ENCODE measurements at regions not wholly inside any gene's neighbourhood (a gene's known extent, or its start where the extent isn't known, plus 50 kb on each side); places are given as distances from the start of the nearest gene placed in this dataset.
"Not testable (repeated sequence)": the region's sequence is repeated elsewhere in the genome, so short reads cannot be mapped to it uniquely, and the experiment has no call there.

- H3K27ac ChIP-seq (ENCODE audit: low read depth, low read length) = no peak overlapping the region
- H3K4me1 ChIP-seq (ENCODE audit: control insufficient read depth in 1 of 2, insufficient read depth in 2 of 2, low read length in 2 of 2) = no peaks in the 10 kb centered on the region
- no peaks in the 10 kb centered on the region for H3K9me3 ChIP-seq (ENCODE audit: control insufficient read depth in 1 of 2, low read length in 2 of 2)
- no peak overlapping the region for H3K4me3 ChIP-seq (ENCODE audit: low read depth in 1 of 2, low read length in 2 of 2)
- H3K36me3 ChIP-seq (ENCODE audit: control insufficient read depth in 1 of 2, insufficient read depth in 2 of 2, low read length in 2 of 2) = no peaks in the 10 kb centered on the region
- no peak overlapping the region for H3K9ac ChIP-seq (ENCODE audit: low read depth in 1 of 2, low read length in 2 of 2)
- no peaks in the 10 kb centered on the region for H3K27me3 ChIP-seq (ENCODE audit: control insufficient read depth in 1 of 2, insufficient read depth in 2 of 2, low read length in 2 of 2)
Measured at GRCh38 chrX:148288451-148288850, 212.0 kb upstream of the AFF2 start.

- Histone ChIP-seq H3K9ac (ENCODE audit: low read depth in 1 of 2, low read length in 2 of 2) (no peak overlapping the region), H3K27ac (ENCODE audit: low read depth, low read length) (no peak overlapping the region), H3K36me3 (ENCODE audit: control insufficient read depth in 1 of 2, insufficient read depth in 2 of 2, low read length in 2 of 2) (no peaks in the 10 kb centered on the region), H3K9me3 (ENCODE audit: control insufficient read depth in 1 of 2, low read length in 2 of 2) (no peaks in the 10 kb centered on the region), H3K4me3 (ENCODE audit: low read depth in 1 of 2, low read length in 2 of 2) (no peak overlapping the region), H3K27me3 (ENCODE audit: control insufficient read depth in 1 of 2, insufficient read depth in 2 of 2, low read length in 2 of 2) (no peaks in the 10 kb centered on the region), H3K4me1 (ENCODE audit: control insufficient read depth in 1 of 2, insufficient read depth in 2 of 2, low read length in 2 of 2) (no peaks in the 10 kb centered on the region)
Measured at GRCh38 chrX:148290041-148290440, 210.4 kb upstream of the AFF2 start.

GRCh38 chrX:148290931-148291330 lies 209.5 kb upstream of the AFF2 start:
- Histone ChIP-seq H3K27ac (ENCODE audit: low read depth, low read length) (no peak overlapping the region), H3K27me3 (ENCODE audit: control insufficient read depth in 1 of 2, insufficient read depth in 2 of 2, low read length in 2 of 2) (no peaks in the 10 kb centered on the region), H3K36me3 (ENCODE audit: control insufficient read depth in 1 of 2, insufficient read depth in 2 of 2, low read length in 2 of 2) (no peaks in the 10 kb centered on the region), H3K9ac (ENCODE audit: low read depth in 1 of 2, low read length in 2 of 2) (no peak overlapping the region), H3K4me3 (ENCODE audit: low read depth in 1 of 2, low read length in 2 of 2) (no peak overlapping the region), H3K4me1 (ENCODE audit: control insufficient read depth in 1 of 2, insufficient read depth in 2 of 2, low read length in 2 of 2) (no peaks in the 10 kb centered on the region), H3K9me3 (ENCODE audit: control insufficient read depth in 1 of 2, low read length in 2 of 2) (no peaks in the 10 kb centered on the region)

GRCh38 chrX:148298737-148299136 lies 201.7 kb upstream of the AFF2 start:
- Histone ChIP-seq H3K4me3 (ENCODE audit: low read depth in 1 of 2, low read length in 2 of 2) (no peak overlapping the region), H3K36me3 (ENCODE audit: control insufficient read depth in 1 of 2, insufficient read depth in 2 of 2, low read length in 2 of 2) (no peaks in the 10 kb centered on the region), H3K27ac (ENCODE audit: low read depth, low read length) (no peak overlapping the region), H3K4me1 (ENCODE audit: control insufficient read depth in 1 of 2, insufficient read depth in 2 of 2, low read length in 2 of 2) (no peaks in the 10 kb centered on the region), H3K9ac (ENCODE audit: low read depth in 1 of 2, low read length in 2 of 2) (no peak overlapping the region), H3K27me3 (ENCODE audit: control insufficient read depth in 1 of 2, insufficient read depth in 2 of 2, low read length in 2 of 2) (no peaks in the 10 kb centered on the region), H3K9me3 (ENCODE audit: control insufficient read depth in 1 of 2, low read length in 2 of 2) (no peaks in the 10 kb centered on the region)

GRCh38 chrX:148305214-148305613 lies 195.2 kb upstream of the AFF2 start:
- H3K27ac ChIP-seq (ENCODE audit: low read depth, low read length); H3K27me3 ChIP-seq (ENCODE audit: control insufficient read depth in 1 of 2, insufficient read depth in 2 of 2, low read length in 2 of 2); H3K4me3 ChIP-seq (ENCODE audit: low read depth in 1 of 2, low read length in 2 of 2); H3K4me1 ChIP-seq (ENCODE audit: control insufficient read depth in 1 of 2, insufficient read depth in 2 of 2, low read length in 2 of 2); H3K9ac ChIP-seq (ENCODE audit: low read depth in 1 of 2, low read length in 2 of 2); H3K9me3 ChIP-seq (ENCODE audit: control insufficient read depth in 1 of 2, low read length in 2 of 2); H3K36me3 ChIP-seq (ENCODE audit: control insufficient read depth in 1 of 2, insufficient read depth in 2 of 2, low read length in 2 of 2): not testable (repeated sequence)

GRCh38 chrX:148309413-148309812 lies 191.0 kb upstream of the AFF2 start:
- H3K4me1 ChIP-seq (ENCODE audit: control insufficient read depth in 1 of 2, insufficient read depth in 2 of 2, low read length in 2 of 2) = no peaks in the 10 kb centered on the region
- H3K27me3 ChIP-seq (ENCODE audit: control insufficient read depth in 1 of 2, insufficient read depth in 2 of 2, low read length in 2 of 2) = no peaks in the 10 kb centered on the region
- H3K27ac ChIP-seq (ENCODE audit: low read depth, low read length) = no peak overlapping the region
- H3K9ac ChIP-seq (ENCODE audit: low read depth in 1 of 2, low read length in 2 of 2) = no peak overlapping the region
- no peaks in the 10 kb centered on the region for H3K36me3 ChIP-seq (ENCODE audit: control insufficient read depth in 1 of 2, insufficient read depth in 2 of 2, low read length in 2 of 2)
- H3K4me3 ChIP-seq (ENCODE audit: low read depth in 1 of 2, low read length in 2 of 2) = no peak overlapping the region
- H3K9me3 ChIP-seq (ENCODE audit: control insufficient read depth in 1 of 2, low read length in 2 of 2) = no peaks in the 10 kb centered on the region

GRCh38 chrX:148310426-148311165 lies 189.8 kb upstream of the AFF2 start:
- H3K9ac ChIP-seq (ENCODE audit: low read depth in 1 of 2, low read length in 2 of 2) = no peak overlapping the region
- H3K9me3 ChIP-seq (ENCODE audit: control insufficient read depth in 1 of 2, low read length in 2 of 2) = no peaks in the 10 kb centered on the region
- H3K27ac ChIP-seq (ENCODE audit: low read depth, low read length) = no peak overlapping the region
- no peaks in the 10 kb centered on the region for H3K27me3 ChIP-seq (ENCODE audit: control insufficient read depth in 1 of 2, insufficient read depth in 2 of 2, low read length in 2 of 2)
- no peaks in the 10 kb centered on the region for H3K4me1 ChIP-seq (ENCODE audit: control insufficient read depth in 1 of 2, insufficient read depth in 2 of 2, low read length in 2 of 2)
- no peak overlapping the region for H3K4me3 ChIP-seq (ENCODE audit: low read depth in 1 of 2, low read length in 2 of 2)
- no peaks in the 10 kb centered on the region for H3K36me3 ChIP-seq (ENCODE audit: control insufficient read depth in 1 of 2, insufficient read depth in 2 of 2, low read length in 2 of 2)

- Histone ChIP-seq H3K4me1 (ENCODE audit: control insufficient read depth in 1 of 2, insufficient read depth in 2 of 2, low read length in 2 of 2) (no peaks in the 10 kb centered on the region), H3K27me3 (ENCODE audit: control insufficient read depth in 1 of 2, insufficient read depth in 2 of 2, low read length in 2 of 2) (no peaks in the 10 kb centered on the region), H3K36me3 (ENCODE audit: control insufficient read depth in 1 of 2, insufficient read depth in 2 of 2, low read length in 2 of 2) (no peaks in the 10 kb centered on the region), H3K4me3 (ENCODE audit: low read depth in 1 of 2, low read length in 2 of 2) (no peak overlapping the region), H3K27ac (ENCODE audit: low read depth, low read length) (no peak overlapping the region), H3K9me3 (ENCODE audit: control insufficient read depth in 1 of 2, low read length in 2 of 2) (no peaks in the 10 kb centered on the region), H3K9ac (ENCODE audit: low read depth in 1 of 2, low read length in 2 of 2) (no peak overlapping the region)
Measured at GRCh38 chrX:148311544-148311943, 188.9 kb upstream of the AFF2 start.

- H3K27me3 ChIP-seq (ENCODE audit: control insufficient read depth in 1 of 2, insufficient read depth in 2 of 2, low read length in 2 of 2) = no peaks in the 10 kb centered on the region
- H3K9ac ChIP-seq (ENCODE audit: low read depth in 1 of 2, low read length in 2 of 2) = no peak overlapping the region
- H3K4me3 ChIP-seq (ENCODE audit: low read depth in 1 of 2, low read length in 2 of 2) = no peak overlapping the region
- no peaks in the 10 kb centered on the region for H3K9me3 ChIP-seq (ENCODE audit: control insufficient read depth in 1 of 2, low read length in 2 of 2)
- no peaks in the 10 kb centered on the region for H3K36me3 ChIP-seq (ENCODE audit: control insufficient read depth in 1 of 2, insufficient read depth in 2 of 2, low read length in 2 of 2)
- H3K4me1 ChIP-seq (ENCODE audit: control insufficient read depth in 1 of 2, insufficient read depth in 2 of 2, low read length in 2 of 2) = no peaks in the 10 kb centered on the region
- no peak overlapping the region for H3K27ac ChIP-seq (ENCODE audit: low read depth, low read length)
Measured at GRCh38 chrX:148314876-148315275, 185.5 kb upstream of the AFF2 start.

- Histone ChIP-seq H3K9ac (ENCODE audit: low read depth in 1 of 2, low read length in 2 of 2) (no peak overlapping the region), H3K4me3 (ENCODE audit: low read depth in 1 of 2, low read length in 2 of 2) (no peak overlapping the region), H3K9me3 (ENCODE audit: control insufficient read depth in 1 of 2, low read length in 2 of 2) (no peaks in the 10 kb centered on the region), H3K36me3 (ENCODE audit: control insufficient read depth in 1 of 2, insufficient read depth in 2 of 2, low read length in 2 of 2) (no peaks in the 10 kb centered on the region), H3K27ac (ENCODE audit: low read depth, low read length) (no peak overlapping the region), H3K27me3 (ENCODE audit: control insufficient read depth in 1 of 2, insufficient read depth in 2 of 2, low read length in 2 of 2) (no peaks in the 10 kb centered on the region), H3K4me1 (ENCODE audit: control insufficient read depth in 1 of 2, insufficient read depth in 2 of 2, low read length in 2 of 2) (no peaks in the 10 kb centered on the region)
Measured at GRCh38 chrX:148316446-148316845, 184.0 kb upstream of the AFF2 start.

- Histone ChIP-seq H3K36me3 (ENCODE audit: control insufficient read depth in 1 of 2, insufficient read depth in 2 of 2, low read length in 2 of 2) (no peaks in the 10 kb centered on the region), H3K4me1 (ENCODE audit: control insufficient read depth in 1 of 2, insufficient read depth in 2 of 2, low read length in 2 of 2) (no peaks in the 10 kb centered on the region), H3K9me3 (ENCODE audit: control insufficient read depth in 1 of 2, low read length in 2 of 2) (no peaks in the 10 kb centered on the region), H3K27ac (ENCODE audit: low read depth, low read length) (no peak overlapping the region), H3K4me3 (ENCODE audit: low read depth in 1 of 2, low read length in 2 of 2) (no peak overlapping the region), H3K9ac (ENCODE audit: low read depth in 1 of 2, low read length in 2 of 2) (no peak overlapping the region), H3K27me3 (ENCODE audit: control insufficient read depth in 1 of 2, insufficient read depth in 2 of 2, low read length in 2 of 2) (no peaks in the 10 kb centered on the region)
Measured at GRCh38 chrX:148322906-148323305, 177.5 kb upstream of the AFF2 start.

All from duodenal mucosa (tissue), 2 donors.